H54 (cell line): ENCODE measurements at regions not wholly inside any gene's neighbourhood (a gene's known extent, or its start where the extent isn't known, plus 50 kb on each side); places are given as distances from the start of the nearest gene placed in this dataset.
"Not testable (repeated sequence)": the region's sequence is repeated elsewhere in the genome, so short reads cannot be mapped to it uniquely, and the experiment has no call there.

Experiments
- DNase-seq: peaks from one replicate; pipeline ENCODE4 v3.0.0; 2011; ENCODE audit warnings: low spot score, mixed read lengths; ENCODE audit not compliant: insufficient read length
- FAIRE-seq: peaks from 3 replicates; lab custom pipeline; 2011; peaks lifted over from hg19 to GRCh38; lab: Jason Lieb, UNC
- POLR2A ChIP-seq: IDR thresholded peaks from 2 replicates; pipeline ENCODE4 v1.6.1; 2011; ENCODE audit warnings: low read depth, mild to moderate bottlenecking, low read length

GRCh38 chr1:194658090-194658439 lies 1471.7 kb upstream of the B3GALT2 start:
- FAIRE-seq = peak; percentile 96
- DNase-seq = peak; percentile 18

GRCh38 chr1:194654956-194655355 lies 1468.5 kb upstream of the B3GALT2 start:
- TF ChIP-seq POLR2A = no peak
- DNase-seq = no peak
- FAIRE-seq = no peak

More at GRCh38 chr1:194658090-194658439, 1471.7 kb upstream of the B3GALT2 start:
- no peak for TF ChIP-seq POLR2A

GRCh38 chr1:194653385-194653784 lies 1467.0 kb upstream of the B3GALT2 start:
- no peak for DNase-seq
- no peak for FAIRE-seq
- no peak for TF ChIP-seq POLR2A

GRCh38 chr1:194647118-194647517 lies 1460.7 kb upstream of the B3GALT2 start:
- TF ChIP-seq POLR2A = no peak
- FAIRE-seq = no peak
- DNase-seq = no peak

GRCh38 chr1:194644528-194644927 lies 1458.1 kb upstream of the B3GALT2 start:
- FAIRE-seq (no peak), DNase-seq (no peak)
- TF ChIP-seq POLR2A = no peak

GRCh38 chr1:194640322-194640721 lies 1453.9 kb upstream of the B3GALT2 start:
- FAIRE-seq (no peak), DNase-seq (no peak)
- no peak for TF ChIP-seq POLR2A

- DNase-seq (no peak), FAIRE-seq (no peak)
- TF ChIP-seq POLR2A = no peak
Measured at GRCh38 chr1:194629011-194629410, 1442.6 kb upstream of the B3GALT2 start.

GRCh38 chr1:194624833-194625232 lies 1438.4 kb upstream of the B3GALT2 start:
- TF ChIP-seq POLR2A = no peak
- DNase-seq (no peak), FAIRE-seq (no peak)

GRCh38 chr1:194618101-194618500 lies 1431.7 kb upstream of the B3GALT2 start:
- no peak for FAIRE-seq
- TF ChIP-seq POLR2A = no peak
- no peak for DNase-seq

- FAIRE-seq, DNase-seq: not testable (repeated sequence)
Measured at GRCh38 chr1:194617272-194617671, 1430.9 kb upstream of the B3GALT2 start.

GRCh38 chr1:194616835-194617234 lies 1430.4 kb upstream of the B3GALT2 start:
- no peak for FAIRE-seq
- no peak for DNase-seq
- no peak for TF ChIP-seq POLR2A

GRCh38 chr1:194602184-194602583 lies 1415.8 kb upstream of the B3GALT2 start:
- no peak for TF ChIP-seq POLR2A
- no peak for FAIRE-seq
- no peak for DNase-seq

- TF ChIP-seq POLR2A = no peak
- DNase-seq (no peak), FAIRE-seq (no peak)
Measured at GRCh38 chr1:194600716-194601115, 1414.3 kb upstream of the B3GALT2 start.

GRCh38 chr1:194598098-194598497 lies 1411.7 kb upstream of the B3GALT2 start:
- DNase-seq (no peak), FAIRE-seq (no peak)
- no peak for TF ChIP-seq POLR2A

GRCh38 chr1:194586302-194586701 lies 1399.9 kb upstream of the B3GALT2 start:
- no peak for DNase-seq
- no peak for FAIRE-seq
- TF ChIP-seq POLR2A = no peak

- DNase-seq = no peak
- no peak for FAIRE-seq
- no peak for TF ChIP-seq POLR2A
Measured at GRCh38 chr1:194584052-194584451, 1397.6 kb upstream of the B3GALT2 start.
